H4 (cell line): ENCODE measurements at regions not wholly inside any gene's neighbourhood (a gene's known extent, or its start where the extent isn't known, plus 50 kb on each side); places are given as distances from the start of the nearest gene placed in this dataset.
"Not testable (repeated sequence)": the region's sequence is repeated elsewhere in the genome, so short reads cannot be mapped to it uniquely, and the experiment has no call there.

Experiments used
- DNase-seq: peaks from one replicate; pipeline ENCODE4 v3.0.0-alpha.2; 2015; ENCODE audit warnings: low spot score

- peak; percentile 14 for DNase-seq
Observed at GRCh38 chr12:67077617-67078016, 191.5 kb upstream of the CAND1 start.

- DNase-seq = no peak
Observed at GRCh38 chr12:67078957-67079356, 190.2 kb upstream of the CAND1 start.

GRCh38 chr12:67080637-67081036 lies 188.5 kb upstream of the CAND1 start:
- no peak for DNase-seq

GRCh38 chr12:67082221-67082620 lies 186.9 kb upstream of the CAND1 start:
- no peak for DNase-seq

GRCh38 chr12:67085699-67086098 lies 183.5 kb upstream of the CAND1 start:
- no peak for DNase-seq

- DNase-seq = no peak
Observed at GRCh38 chr12:67086116-67086515, 183.0 kb upstream of the CAND1 start.

GRCh38 chr12:67088401-67089118 lies 180.6 kb upstream of the CAND1 start:
- no peak for DNase-seq

GRCh38 chr12:67091204-67091603 lies 178.0 kb upstream of the CAND1 start:
- DNase-seq = no peak

GRCh38 chr12:67091678-67092077 lies 177.5 kb upstream of the CAND1 start:
- DNase-seq = no peak

- DNase-seq = not testable (repeated sequence)
Observed at GRCh38 chr12:67092934-67093333, 176.2 kb upstream of the CAND1 start.

- DNase-seq = peak; percentile 19
Observed at GRCh38 chr12:67096533-67097318, 172.4 kb upstream of the CAND1 start.

- DNase-seq = no peak
Observed at GRCh38 chr12:67099858-67100257, 169.3 kb upstream of the CAND1 start.

GRCh38 chr12:67103521-67103920 lies 165.6 kb upstream of the CAND1 start:
- DNase-seq = no peak

- no peak for DNase-seq
Observed at GRCh38 chr12:67107235-67107634, 161.9 kb upstream of the CAND1 start.

GRCh38 chr12:67107751-67108269 lies 161.3 kb upstream of the CAND1 start:
- no peak for DNase-seq

- not testable (repeated sequence) for DNase-seq
Observed at GRCh38 chr12:67110345-67110744, 158.8 kb upstream of the CAND1 start.

GRCh38 chr12:67111182-67111581 lies 158.0 kb upstream of the CAND1 start:
- no peak for DNase-seq

GRCh38 chr12:67112586-67112985 lies 156.6 kb upstream of the CAND1 start:
- no peak for DNase-seq

GRCh38 chr12:67116134-67116533 lies 153.0 kb upstream of the CAND1 start:
- no peak for DNase-seq

GRCh38 chr12:67122584-67122983 lies 146.6 kb upstream of the CAND1 start:
- DNase-seq = no peak

- DNase-seq = no peak
Observed at GRCh38 chr12:67137256-67137655, 131.9 kb upstream of the CAND1 start.

- DNase-seq = no peak
Observed at GRCh38 chr12:67141296-67142018, 127.7 kb upstream of the CAND1 start.
